LNCAP (cell line): ENCODE measurements at regions not wholly inside any gene's neighbourhood (a gene's known extent, or its start where the extent isn't known, plus 50 kb on each side); places are given as distances from the start of the nearest gene placed in this dataset.

Experiments
- CTCF ChIP-seq: fragments of 450-650 bp; IDR thresholded peaks from 2 replicates; pipeline ENCODE4 v1.5.1; 2017; ENCODE audit warnings: mild to moderate bottlenecking

- TF ChIP-seq CTCF: no peak
Observed at GRCh38 chr11:134864233-134864967, 452.4 kb upstream of the B3GAT1 start.

- no peak for TF ChIP-seq CTCF
Observed at GRCh38 chr11:134863294-134863693, 451.3 kb upstream of the B3GAT1 start.

GRCh38 chr11:134862587-134863195, 450.6 kb upstream of the B3GAT1 start:
- no peak for TF ChIP-seq CTCF

GRCh38 chr11:134862105-134862502, 450.1 kb upstream of the B3GAT1 start:
- TF ChIP-seq CTCF: no peak

- TF ChIP-seq CTCF: peak; percentile 60
Observed at GRCh38 chr11:134861490-134862104, 449.6 kb upstream of the B3GAT1 start.

GRCh38 chr11:134858783-134859480, 446.9 kb upstream of the B3GAT1 start:
- no peak for TF ChIP-seq CTCF

- no peak for TF ChIP-seq CTCF
Observed at GRCh38 chr11:134857035-134857434, 445.0 kb upstream of the B3GAT1 start.
